GM19035 (cell line): ENCODE measurements at regions not wholly inside any gene's neighbourhood (a gene's known extent, or its start where the extent isn't known, plus 50 kb on each side); places are given as distances from the start of the nearest gene placed in this dataset.
"Not testable (repeated sequence)": the region's sequence is repeated elsewhere in the genome, so short reads cannot be mapped to it uniquely, and the experiment has no call there.

Experiments used
- ATAC-seq: cut with Tn5 transposase; IDR thresholded peaks from one replicate; pipeline ENCODE4 v1.9.1; 2021; ENCODE audit not compliant: unreplicated experiment

- no peak for ATAC-seq
These were observed 576.4 kb upstream of the SGCD start for GRCh38 chr5:155750571-155750970.

- no peak for ATAC-seq
These were observed 572.9 kb upstream of the SGCD start for GRCh38 chr5:155753943-155754581.

GRCh38 chr5:155759252-155759651, 567.7 kb upstream of the SGCD start:
- ATAC-seq = no peak

DNA sequence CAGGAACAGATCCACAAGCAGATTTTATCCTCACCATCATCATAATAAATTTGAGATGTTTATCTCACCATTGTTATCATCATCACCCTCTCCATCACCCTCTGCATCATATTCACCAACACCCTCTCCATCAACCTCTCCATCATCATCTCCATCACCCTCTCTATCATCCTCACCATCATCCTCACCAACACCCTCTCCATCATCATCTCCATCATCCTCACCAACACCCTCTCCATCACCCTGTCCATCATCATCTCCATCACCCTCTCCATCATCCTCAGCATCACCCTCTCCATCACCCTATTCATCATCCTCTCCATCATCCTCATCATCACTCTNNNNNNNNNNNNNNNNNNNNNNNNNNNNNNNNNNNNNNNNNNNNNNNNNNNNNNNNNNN, 567.0 kb upstream of the SGCD start:
- no peak for ATAC-seq

- ATAC-seq = no peak
These were observed 565.5 kb upstream of the SGCD start for GRCh38 chr5:155761502-155761901.

DNA sequence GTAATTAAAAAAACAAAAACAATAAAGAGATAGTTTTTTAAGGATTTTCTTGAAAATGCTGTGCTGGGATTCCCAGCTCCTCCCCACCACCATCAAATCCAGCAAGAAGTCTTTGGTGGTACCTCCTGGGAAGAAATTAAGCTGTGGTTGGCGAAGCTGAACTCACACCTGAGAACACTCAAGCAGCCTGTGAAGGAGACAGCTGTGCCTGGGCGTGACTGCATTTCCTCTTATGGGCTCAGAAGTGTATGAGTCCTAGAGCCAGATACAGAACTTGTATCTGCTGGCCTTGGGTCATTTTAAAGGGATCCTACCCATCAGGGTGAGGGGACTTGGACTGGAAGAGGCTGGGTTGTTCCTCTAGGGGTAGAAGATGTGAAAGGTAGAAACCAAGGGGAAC, 561.2 kb upstream of the SGCD start:
- no peak for ATAC-seq

GRCh38 chr5:155767470-155767869, 559.5 kb upstream of the SGCD start:
- no peak for ATAC-seq

- no peak for ATAC-seq
These were observed 558.6 kb upstream of the SGCD start for GRCh38 chr5:155768332-155768731.

- no peak for ATAC-seq
These were observed 554.8 kb upstream of the SGCD start for GRCh38 chr5:155772009-155772662.

DNA sequence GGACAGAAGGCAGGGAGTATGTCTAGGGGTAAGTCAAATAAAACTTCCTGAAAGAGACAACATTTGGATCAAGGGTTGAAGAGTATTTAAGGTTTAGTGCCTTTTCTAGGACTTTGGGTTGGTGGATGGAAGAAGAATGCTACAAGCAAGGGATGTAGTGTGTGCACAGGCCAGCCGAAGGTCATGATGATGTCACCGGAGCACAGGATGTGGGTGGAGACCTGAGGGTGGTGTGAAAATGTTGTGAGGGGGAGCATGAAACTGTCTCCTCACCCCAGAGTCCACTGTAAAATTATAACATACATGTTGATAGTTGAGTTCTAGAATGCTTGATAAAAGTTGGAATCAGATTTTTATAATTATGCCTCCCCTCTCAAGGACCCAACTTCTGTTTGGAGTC, 553.3 kb upstream of the SGCD start:
- ATAC-seq = no peak

- no peak for ATAC-seq
These were observed 546.7 kb upstream of the SGCD start for GRCh38 chr5:155780260-155780659.

GRCh38 chr5:155783246-155783645, 543.7 kb upstream of the SGCD start:
- ATAC-seq = no peak

DNA sequence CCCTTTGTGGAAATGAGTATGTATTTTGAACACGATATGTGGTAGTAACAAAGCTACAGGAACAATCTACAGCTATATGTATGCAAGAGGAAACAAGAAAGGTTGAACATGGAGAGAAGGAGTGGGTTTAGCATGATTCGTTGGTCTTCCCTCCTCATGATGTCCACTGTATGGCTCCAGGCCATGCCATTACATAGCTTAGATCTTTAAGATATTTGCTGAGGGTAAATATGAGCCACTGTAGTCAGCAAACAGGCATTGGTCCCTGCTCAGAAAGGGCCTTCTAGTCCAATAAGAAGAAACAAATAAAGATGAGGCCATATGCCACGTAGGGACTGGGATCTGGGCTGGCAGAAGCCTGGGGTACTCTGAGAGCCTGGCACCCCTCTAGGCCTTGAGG, 543.2 kb upstream of the SGCD start:
- no peak for ATAC-seq

DNA sequence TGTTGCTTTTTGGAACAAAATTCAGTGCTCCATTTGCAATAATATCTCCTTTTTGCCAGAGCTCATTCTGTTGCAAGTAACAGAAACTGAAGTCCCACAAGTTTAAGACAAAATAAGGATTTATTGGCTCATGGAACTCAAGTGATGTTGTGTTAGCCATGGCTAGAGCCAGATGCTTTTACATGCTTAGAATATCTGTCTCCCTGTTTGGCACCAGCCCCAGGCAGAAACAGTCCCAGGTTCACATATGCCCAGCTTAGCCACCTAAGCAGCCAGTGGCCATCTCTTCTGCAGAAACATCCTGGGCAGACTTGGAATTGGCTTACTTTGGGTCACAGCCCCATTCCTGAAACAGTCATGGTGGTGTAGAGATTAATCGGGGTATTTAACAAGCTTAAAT, 540.9 kb upstream of the SGCD start:
- ATAC-seq = no peak

- ATAC-seq = no peak
These were observed 534.1 kb upstream of the SGCD start for GRCh38 chr5:155792873-155793272.

GRCh38 chr5:155794795-155795194, 532.2 kb upstream of the SGCD start:
- ATAC-seq = no peak

GRCh38 chr5:155799308-155799707, 527.7 kb upstream of the SGCD start:
- no peak for ATAC-seq

GRCh38 chr5:155807884-155808576, 518.9 kb upstream of the SGCD start:
- ATAC-seq = no peak

DNA sequence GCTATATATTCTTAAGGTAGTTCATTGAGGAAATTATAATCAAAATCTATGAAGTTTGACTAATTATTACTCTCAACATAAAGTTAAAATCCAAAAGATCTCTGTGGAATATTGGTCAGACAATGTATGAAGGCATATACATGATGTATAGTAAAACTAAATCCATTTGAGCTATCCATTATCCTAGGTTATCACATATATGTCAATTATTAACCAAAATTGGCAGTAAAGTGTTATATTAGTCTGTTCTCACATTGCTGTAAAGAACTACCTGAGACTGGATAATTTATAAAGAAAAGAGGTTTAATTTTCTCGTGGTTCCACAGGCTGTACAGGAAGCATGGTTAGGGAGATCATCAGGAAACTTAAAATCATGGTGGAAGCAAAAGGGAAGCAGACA, 511.7 kb upstream of the SGCD start:
- ATAC-seq = no peak

GRCh38 chr5:155822177-155822576, 504.8 kb upstream of the SGCD start:
- ATAC-seq = no peak

GRCh38 chr5:155826611-155827507, 500.1 kb upstream of the SGCD start:
- no peak for ATAC-seq

DNA sequence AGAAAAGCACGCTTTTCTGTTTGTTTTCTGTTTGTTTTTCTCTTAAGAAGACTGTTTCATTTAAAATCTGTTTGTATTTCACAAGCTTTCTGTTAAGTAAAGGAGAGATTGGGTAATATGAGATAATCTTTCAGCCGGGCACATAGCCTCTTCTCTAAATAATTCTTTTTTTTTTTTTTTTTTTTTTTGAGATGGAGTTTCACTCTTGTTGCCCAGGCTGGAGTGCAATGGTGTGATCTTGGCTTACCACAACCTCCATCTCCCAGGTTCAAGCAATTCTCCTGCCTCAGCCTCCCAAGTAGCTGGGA, 499.5 kb upstream of the SGCD start:
- not testable (repeated sequence) for ATAC-seq
